Naive thymus-derived CD8-positive, alpha-beta T cell (primary cell): ENCODE measurements at regions not wholly inside any gene's neighbourhood (a gene's known extent, or its start where the extent isn't known, plus 50 kb on each side); places are given as distances from the start of the nearest gene placed in this dataset.
A peak's percentile ranks its signal among the peaks of the same experiment; 100 is the strongest.

Experiments used
- ATAC-seq, 2 donors: fragments of 150-1000 bp; cut with Tn5 transposase in 1 of 2; sonication (Bioruptor Pico), chemical (Tn5 transposase) in 1 of 2; 1 replicate in 1 of 2; 2 replicates in 1 of 2; pipeline ENCODE4 v1.10.0; 2021; ENCODE audit warnings: mild to moderate bottlenecking in 2 of 2, moderate library complexity in 2 of 2
- POLR2A ChIA-PET: fragments of 350-600 bp; sonication (Branson Sonifier 250); formaldehyde crosslinking; loops from one replicate; lab custom pipeline; 2021; ENCODE audit warnings: antibody characterized with exemption; lab: Charles Lee
- DNase-seq, 10 donors: peaks; one replicate each; pipeline versions ENCODE4 v3.0.0 to v3.0.0-alpha.2; 2020 to 2022
- H3K27ac Mint-ChIP-seq, 10 donors: one replicate each; pipeline ENCODE4 v1.8.0; 2020 to 2022; ENCODE audit warnings: mild to moderate bottlenecking in 10 of 10, mixed read lengths in 10 of 10, moderate library complexity in 4 of 10, inconsistent platforms in 1 of 10
- H3K27me3 Mint-ChIP-seq, 5 donors: one replicate each; pipeline ENCODE4 v1.8.0; 2021 to 2022; ENCODE audit warnings: mixed read lengths in 5 of 5
- H3K36me3 Mint-ChIP-seq, 3 donors: one replicate each; pipeline ENCODE4 v1.8.0; 2020 to 2022; ENCODE audit warnings: mixed read lengths in 3 of 3, mild to moderate bottlenecking in 2 of 3, inconsistent platforms in 1 of 3
- H3K4me1 Mint-ChIP-seq, 4 donors: one replicate each; pipeline ENCODE4 v1.8.0; 2021 to 2022; ENCODE audit warnings: mixed read lengths in 4 of 4
- H3K4me3 Mint-ChIP-seq, 10 donors: one replicate each; pipeline ENCODE4 v1.8.0; 2020 to 2022; ENCODE audit warnings: mild to moderate bottlenecking in 10 of 10, mixed read lengths in 10 of 10, moderate library complexity in 6 of 10, inconsistent platforms in 1 of 10
- H3K9me3 Mint-ChIP-seq, 9 donors: one replicate each; pipeline ENCODE4 v1.8.0; 2020 to 2022; ENCODE audit warnings: mixed read lengths in 9 of 9, mild to moderate bottlenecking in 3 of 9, inconsistent platforms in 1 of 9, moderate library complexity in 1 of 9

DNA sequence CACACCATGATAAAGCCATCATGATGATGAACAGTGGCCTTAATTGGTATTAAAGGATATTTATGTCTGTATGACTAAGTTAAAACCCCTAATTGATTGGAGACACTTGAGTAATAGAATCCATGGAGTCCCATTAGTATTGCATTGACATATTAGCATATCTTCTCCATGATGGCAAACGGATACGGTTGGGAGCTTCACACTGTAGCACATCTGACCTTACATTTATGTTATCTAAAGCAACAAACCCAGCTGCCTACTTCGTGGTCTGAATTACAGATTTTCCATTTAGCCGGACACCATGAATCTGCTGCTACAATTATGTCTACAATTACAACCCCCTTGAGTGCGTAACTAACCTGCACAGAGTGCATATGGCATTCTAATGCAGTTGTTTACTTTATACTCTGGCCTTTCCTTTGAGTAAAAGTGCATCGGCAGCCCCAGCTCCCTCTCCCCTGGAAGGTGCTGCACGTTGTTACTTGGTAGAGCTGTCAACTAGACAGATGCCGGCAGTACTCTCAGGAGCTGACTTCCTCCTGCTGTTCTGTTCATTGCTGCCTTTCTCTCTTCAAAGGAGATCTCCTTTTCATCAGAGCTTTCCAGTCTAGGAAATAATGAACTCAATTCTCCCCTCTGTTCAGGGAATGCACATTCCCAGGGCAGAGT is 92.1 kb downstream of the LRRC30 start:
- Mint-ChIP-seq H3K27ac (no peak overlapping the region), H3K27me3 (peaks cover 0 to 5% (median 0%) of the 10 kb centered on the region in 5 donors), H3K4me1 (peaks cover 0 to 2% (median 0%) of the 10 kb centered on the region in 4 donors), H3K4me3 (no peak overlapping the region), H3K36me3 (no peaks in the 10 kb centered on the region), H3K9me3 (peaks cover 0 to 17% (median 4%) of the 10 kb centered on the region in 9 donors)
- POLR2A ChIA-PET, result no interaction called here
- DNase-seq, result no peak
- ATAC-seq, result no peak

DNA sequence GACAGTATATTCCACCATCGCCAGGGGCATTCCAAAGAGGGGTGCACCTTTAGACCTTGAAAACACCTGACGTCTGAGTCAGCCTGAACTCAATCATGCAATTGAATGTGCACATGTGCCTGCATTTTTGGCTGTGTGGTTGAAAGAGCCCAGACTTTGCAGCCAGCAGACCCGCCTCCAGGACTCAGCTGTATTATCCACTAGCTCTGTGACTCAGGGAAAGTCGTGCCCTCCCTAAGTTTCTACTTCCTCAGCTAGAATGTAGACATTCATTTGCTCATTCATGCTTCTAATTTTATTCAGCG is 94.2 kb downstream of the LRRC30 start:
- H3K4me3 Mint-ChIP-seq, result no peak overlapping the region
- peaks cover 0 to 2% (median 0%) of the 10 kb centered on the region in 4 donors for H3K4me1 Mint-ChIP-seq
- POLR2A ChIA-PET, result no interaction called here
- H3K27me3 Mint-ChIP-seq, result peaks cover 0 to 5% (median 0%) of the 10 kb centered on the region in 5 donors
- DNase-seq (no peak), ATAC-seq (no peak)
- H3K27ac Mint-ChIP-seq, result no peak overlapping the region
- no peaks in the 10 kb centered on the region for H3K36me3 Mint-ChIP-seq
- peaks cover 0 to 16% (median 4%) of the 10 kb centered on the region in 9 donors for H3K9me3 Mint-ChIP-seq

DNA sequence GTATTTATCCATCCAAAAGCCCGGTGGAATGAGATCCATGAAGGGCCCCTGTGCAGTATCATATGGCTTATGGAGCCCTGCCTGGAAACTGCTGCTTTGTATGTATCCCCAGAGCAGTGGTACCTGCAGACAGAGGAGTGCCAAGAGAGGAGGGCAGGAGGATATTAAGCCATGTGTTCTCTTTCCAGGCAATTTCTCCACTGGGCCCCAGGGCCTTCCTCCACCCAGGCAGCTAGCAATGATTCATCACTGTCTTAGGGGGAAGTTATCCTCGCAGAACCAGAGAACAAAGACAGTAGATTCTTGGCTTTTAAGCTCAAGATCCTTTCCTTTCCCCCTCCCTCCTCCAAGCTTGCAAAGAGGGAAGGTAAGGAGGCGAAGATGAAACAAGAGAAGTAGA is 98.1 kb downstream of the LRRC30 start:
- POLR2A ChIA-PET, result no interaction called here
- peaks cover 0 to 16% (median 2%) of the 10 kb centered on the region in 9 donors for H3K9me3 Mint-ChIP-seq
- ATAC-seq, result no peak
- DNase-seq, result no peak
- no peak overlapping the region for H3K4me3 Mint-ChIP-seq
- no peaks in the 10 kb centered on the region for H3K36me3 Mint-ChIP-seq
- H3K27me3 Mint-ChIP-seq, result peaks cover 0 to 1% (median 0%) of the 10 kb centered on the region in 5 donors
- H3K27ac Mint-ChIP-seq, result no peak overlapping the region
- peaks cover 0 to 2% (median 0%) of the 10 kb centered on the region in 4 donors for H3K4me1 Mint-ChIP-seq

DNA sequence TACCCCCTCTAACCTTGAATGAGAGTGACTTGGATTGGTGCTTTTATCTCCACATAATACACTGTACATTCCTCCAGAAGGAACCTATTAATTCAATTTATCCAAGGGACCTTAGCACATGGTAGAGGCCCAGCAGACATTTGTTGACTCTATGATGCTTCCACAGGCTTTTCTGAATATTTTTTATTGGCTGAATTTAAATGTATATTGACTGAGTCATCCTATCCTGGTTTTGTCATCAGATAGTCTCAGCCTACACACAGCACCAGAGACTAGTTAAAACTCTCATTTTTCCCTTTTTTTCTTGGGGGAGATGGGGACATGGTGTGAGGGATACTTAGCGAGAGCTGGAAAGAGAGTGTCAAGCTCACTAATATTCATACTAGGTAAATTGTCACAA is 101.6 kb downstream of the LRRC30 start:
- H3K4me1 Mint-ChIP-seq, result no peaks in the 10 kb centered on the region
- H3K27me3 Mint-ChIP-seq, result peaks cover 0 to 1% (median 0%) of the 10 kb centered on the region in 5 donors
- DNase-seq, result no peak
- no peak for ATAC-seq
- H3K36me3 Mint-ChIP-seq, result no peaks in the 10 kb centered on the region
- POLR2A ChIA-PET, result no interaction called here
- H3K9me3 Mint-ChIP-seq, result peaks cover 0 to 7% (median 0%) of the 10 kb centered on the region in 9 donors
- H3K4me3 Mint-ChIP-seq, result no peak overlapping the region
- no peak overlapping the region for H3K27ac Mint-ChIP-seq

GRCh38 chr18:7333025-7333562 is 102.2 kb downstream of the LRRC30 start:
- DNase-seq (no peak), ATAC-seq (no peak)
- Mint-ChIP-seq H3K27me3 (peaks cover 0 to 1% (median 0%) of the 10 kb centered on the region in 5 donors), H3K27ac (no peak overlapping the region), H3K4me3 (no peak overlapping the region), H3K36me3 (no peaks in the 10 kb centered on the region), H3K9me3 (peaks cover 0 to 4% (median 0%) of the 10 kb centered on the region in 9 donors), H3K4me1 (no peaks in the 10 kb centered on the region)
- POLR2A ChIA-PET, result no interaction called here

DNA sequence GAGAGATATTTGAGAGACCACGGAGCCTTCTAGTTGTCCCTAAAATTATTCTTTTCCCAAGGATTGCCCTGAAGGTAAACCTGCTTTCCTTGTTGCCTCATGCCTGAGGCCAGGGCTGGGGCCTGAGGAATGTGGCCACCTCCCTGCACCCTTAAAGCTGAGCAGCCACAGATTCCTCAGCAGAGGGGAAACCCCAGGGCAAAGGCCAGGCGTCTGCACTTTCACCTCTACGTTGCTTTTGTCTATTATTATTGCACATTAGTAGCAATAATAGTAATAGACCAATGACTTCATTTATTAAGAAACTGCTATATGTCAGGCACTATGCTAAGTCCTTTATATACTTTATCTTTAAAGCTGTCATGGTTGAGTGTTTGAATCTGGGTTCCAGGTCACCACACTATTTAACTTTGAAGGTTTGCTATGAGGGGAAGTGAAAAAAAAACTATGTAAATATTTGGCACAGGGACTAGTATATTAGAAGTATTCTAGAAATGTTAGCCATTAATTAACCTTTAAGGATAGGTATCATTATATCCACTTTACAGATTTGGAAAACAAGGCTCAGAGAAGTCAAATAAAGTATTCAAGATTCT is 104.2 kb downstream of the LRRC30 start:
- Mint-ChIP-seq H3K4me3 (no peak overlapping the region), H3K36me3 (no peaks in the 10 kb centered on the region), H3K27me3 (peaks cover 0 to 1% (median 0%) of the 10 kb centered on the region in 5 donors), H3K4me1 (no peaks in the 10 kb centered on the region), H3K9me3 (peaks cover 0 to 4% (median 0%) of the 10 kb centered on the region in 9 donors), H3K27ac (no peak overlapping the region)
- POLR2A ChIA-PET, result no interaction called here
- DNase-seq, result no peak
- no peak for ATAC-seq

GRCh38 chr18:7336623-7337022 is 105.7 kb downstream of the LRRC30 start:
- ATAC-seq (no peak), DNase-seq (no peak)
- H3K27ac Mint-ChIP-seq, result no peak overlapping the region
- POLR2A ChIA-PET, result interaction anchor here (0.7 kb wide), 1 partner anchor 11 kb away, joined by 3 read pairs; no protein-coding TSS in a partner anchor
- peaks cover 0 to 4% (median 0%) of the 10 kb centered on the region in 9 donors for H3K9me3 Mint-ChIP-seq
- peaks cover 0 to 1% (median 0%) of the 10 kb centered on the region in 5 donors for H3K27me3 Mint-ChIP-seq
- no peaks in the 10 kb centered on the region for H3K36me3 Mint-ChIP-seq
- no peaks in the 10 kb centered on the region for H3K4me1 Mint-ChIP-seq
- H3K4me3 Mint-ChIP-seq, result no peak overlapping the region

DNA sequence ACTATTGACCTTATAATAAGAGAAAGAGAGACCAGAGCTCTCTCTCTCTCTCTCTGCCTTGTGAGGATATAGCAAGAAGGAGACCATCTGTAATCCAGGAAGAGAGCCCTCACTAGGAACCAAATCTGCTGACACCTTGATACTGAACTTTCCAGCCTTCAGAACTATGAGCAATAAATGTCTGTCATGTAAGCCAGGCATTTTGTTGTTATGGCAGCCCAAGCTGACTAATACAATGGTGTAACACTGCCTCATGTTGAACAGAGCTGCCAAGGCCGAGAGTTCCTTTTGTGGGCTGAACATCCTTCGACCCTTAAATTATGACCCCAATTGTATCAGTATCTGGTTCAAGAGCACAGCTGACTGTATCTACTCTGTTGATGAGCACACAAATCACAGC is 108.0 kb downstream of the LRRC30 start:
- Mint-ChIP-seq H3K9me3 (peaks cover 0 to 4% (median 0%) of the 10 kb centered on the region in 9 donors), H3K4me1 (no peaks in the 10 kb centered on the region), H3K27ac (no peak overlapping the region), H3K36me3 (no peaks in the 10 kb centered on the region), H3K27me3 (no peaks in the 10 kb centered on the region), H3K4me3 (no peak overlapping the region)
- POLR2A ChIA-PET, result no interaction called here
- DNase-seq, result no peak
- ATAC-seq, result no peak

- no peaks in the 10 kb centered on the region for H3K27me3 Mint-ChIP-seq
- no peak overlapping the region for H3K4me3 Mint-ChIP-seq
- H3K4me1 Mint-ChIP-seq, result no peaks in the 10 kb centered on the region
- ATAC-seq (no peak), DNase-seq (no peak)
- no peaks in the 10 kb centered on the region for H3K36me3 Mint-ChIP-seq
- peaks cover 0 to 4% (median 0%) of the 10 kb centered on the region in 9 donors for H3K9me3 Mint-ChIP-seq
- H3K27ac Mint-ChIP-seq, result no peak overlapping the region
- POLR2A ChIA-PET, result no interaction called here
These were observed 110.9 kb downstream of the LRRC30 start for GRCh38 chr18:7341581-7342337.

GRCh38 chr18:7349181-7349837 is 118.4 kb downstream of the LRRC30 start:
- no peaks in the 10 kb centered on the region for H3K27me3 Mint-ChIP-seq
- H3K36me3 Mint-ChIP-seq, result peaks cover 0 to 5% (median 0%) of the 10 kb centered on the region in 3 donors
- no peak overlapping the region for H3K27ac Mint-ChIP-seq
- H3K4me1 Mint-ChIP-seq, result no peaks in the 10 kb centered on the region
- DNase-seq, result no peak
- POLR2A ChIA-PET, result no interaction called here
- no peak for ATAC-seq
- peaks cover 2 to 17% (median 7%) of the 10 kb centered on the region in 9 donors for H3K9me3 Mint-ChIP-seq
- no peak overlapping the region for H3K4me3 Mint-ChIP-seq

DNA sequence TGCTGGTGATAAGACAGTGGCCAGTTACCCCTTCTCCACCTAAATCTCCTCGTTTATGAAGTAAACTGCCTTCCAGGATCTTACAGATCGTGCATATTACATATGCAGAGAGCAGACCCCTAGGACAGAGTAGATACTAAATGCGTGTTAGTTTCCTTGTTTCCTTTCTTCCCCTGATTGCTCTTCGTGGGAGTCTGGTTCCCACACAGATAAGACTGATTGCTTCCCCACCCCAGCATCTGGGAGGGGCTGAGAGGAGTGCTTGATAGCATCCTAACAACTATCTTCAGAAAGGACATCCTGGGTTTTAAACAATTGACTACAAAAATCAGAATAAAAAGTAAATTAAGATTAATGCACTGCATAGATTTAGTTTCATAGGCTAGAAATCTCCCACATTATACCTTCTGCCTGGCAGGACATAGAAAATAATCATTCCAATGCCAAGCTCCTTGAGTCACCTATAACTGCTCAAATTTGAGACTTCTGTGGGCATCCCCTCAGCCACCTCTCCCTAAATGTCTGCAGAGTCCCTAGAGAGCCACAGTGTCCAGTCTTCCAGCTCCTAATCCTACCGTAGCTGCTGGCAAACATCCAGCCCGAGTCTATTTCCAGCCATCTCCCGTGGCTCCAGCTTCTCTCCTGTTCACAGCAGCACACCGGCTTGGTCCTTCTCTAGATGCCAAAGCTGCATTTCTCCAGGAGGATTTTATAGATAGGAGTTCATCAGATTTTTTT is 128.3 kb downstream of the LRRC30 start:
- ATAC-seq (no peak), DNase-seq (no peak)
- Mint-ChIP-seq H3K4me3 (peak overlapping the region in 1 of 10 donors; percentile 6), H3K9me3 (peaks cover 0 to 10% (median 6%) of the 10 kb centered on the region in 9 donors), H3K4me1 (peaks cover 0 to 3% (median 0%) of the 10 kb centered on the region in 4 donors), H3K27me3 (peaks cover 0 to 15% (median 3%) of the 10 kb centered on the region in 5 donors), H3K36me3 (no peaks in the 10 kb centered on the region), H3K27ac (no peak overlapping the region)
- POLR2A ChIA-PET, result no interaction called here

DNA sequence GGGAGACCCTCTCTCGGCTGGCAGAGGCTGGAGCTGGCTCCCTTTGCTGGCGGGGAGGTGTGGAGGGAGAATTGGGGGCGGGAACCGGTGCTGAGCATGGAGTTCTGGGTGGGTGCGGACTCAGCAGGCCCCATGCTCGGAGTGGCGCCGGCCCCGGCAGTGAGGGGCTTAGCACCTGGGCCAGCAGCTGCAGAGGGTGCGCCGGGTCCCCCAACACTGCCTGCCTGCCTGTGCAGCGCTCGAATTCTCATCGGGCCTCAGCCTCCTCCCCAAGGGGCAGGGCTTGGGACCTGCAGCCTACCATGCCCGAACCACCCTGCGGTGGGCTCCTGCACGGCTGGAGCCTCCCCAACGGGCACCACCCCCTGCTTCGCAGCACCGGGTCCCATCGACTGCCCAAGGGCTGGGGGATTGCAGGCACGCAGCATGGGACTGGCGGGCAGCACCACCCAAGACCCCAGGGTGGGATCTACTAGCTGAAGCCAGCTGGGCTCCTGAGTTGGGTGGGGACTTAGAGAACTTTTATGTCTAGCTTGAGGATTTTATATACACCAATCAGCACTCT is 129.8 kb downstream of the LRRC30 start:
- Mint-ChIP-seq H3K9me3 (peaks cover 0 to 8% (median 0%) of the 10 kb centered on the region in 9 donors), H3K36me3 (no peaks in the 10 kb centered on the region), H3K4me1 (peaks cover 0 to 3% (median 0%) of the 10 kb centered on the region in 4 donors), H3K4me3 (no peak overlapping the region), H3K27ac (no peak overlapping the region), H3K27me3 (peaks cover 0 to 22% (median 3%) of the 10 kb centered on the region in 5 donors)
- DNase-seq (no peak), ATAC-seq (no peak)
- POLR2A ChIA-PET, result no interaction called here
